RWPE2 (cell line): ENCODE measurements at regions not wholly inside any gene's neighbourhood (a gene's known extent, or its start where the extent isn't known, plus 50 kb on each side); places are given as distances from the start of the nearest gene placed in this dataset.

Experiments
- ATAC-seq: fragments of 200-7000 bp; cut with Tn5 transposase; 3 replicates; pipeline ENCODE4 v1.9.1; 2021; ENCODE audit warnings: low read depth
- DNase-seq: peaks from one replicate; pipeline ENCODE4 v3.0.0-alpha.2; 2020; ENCODE audit warnings: low spot score
- H3K27ac ChIP-seq: fragments of 450-650 bp; 2 replicates; pipeline ENCODE4 v1.5.1; 2017; ENCODE audit warnings: mild to moderate bottlenecking; ENCODE audit not compliant: poor library complexity, severe bottlenecking
- H3K27me3 ChIP-seq: fragments of 250-450 bp; sonication (Bioruptor Pico); 2 replicates; pipeline ENCODE4 v1.5.1; 2021; ENCODE audit warnings: mild to moderate bottlenecking, moderate library complexity; ENCODE audit not compliant: insufficient read depth, poor library complexity, severe bottlenecking
- H3K36me3 ChIP-seq: fragments of 250-450 bp; sonication (Bioruptor Pico); 2 replicates; pipeline ENCODE4 v1.5.1; 2020; ENCODE audit warnings: low read depth, mild to moderate bottlenecking, moderate library complexity
- H3K4me1 ChIP-seq: fragments of 250-450 bp; sonication (Bioruptor Pico); 2 replicates; pipeline ENCODE4 v1.5.1; 2021; ENCODE audit warnings: mild to moderate bottlenecking, moderate library complexity; ENCODE audit not compliant: insufficient read depth, poor library complexity, severe bottlenecking
- H3K4me3 ChIP-seq: fragments of 250-450 bp; sonication (Bioruptor Pico); 2 replicates; pipeline ENCODE4 v1.5.1; 2021; ENCODE audit warnings: mild to moderate bottlenecking, moderate library complexity; ENCODE audit not compliant: severe bottlenecking
- H3K9me3 ChIP-seq: fragments of 250-450 bp; sonication (Bioruptor Pico); 2 replicates; pipeline ENCODE4 v1.5.1; 2021; ENCODE audit warnings: mild to moderate bottlenecking, moderate library complexity; ENCODE audit not compliant: severe bottlenecking
- CTCF ChIP-seq: fragments of 450-650 bp; IDR thresholded peaks from one replicate; pipeline ENCODE4 v1.5.1; 2017; ENCODE audit warnings: mild to moderate bottlenecking, moderate library complexity; ENCODE audit not compliant: poor library complexity, severe bottlenecking

DNA sequence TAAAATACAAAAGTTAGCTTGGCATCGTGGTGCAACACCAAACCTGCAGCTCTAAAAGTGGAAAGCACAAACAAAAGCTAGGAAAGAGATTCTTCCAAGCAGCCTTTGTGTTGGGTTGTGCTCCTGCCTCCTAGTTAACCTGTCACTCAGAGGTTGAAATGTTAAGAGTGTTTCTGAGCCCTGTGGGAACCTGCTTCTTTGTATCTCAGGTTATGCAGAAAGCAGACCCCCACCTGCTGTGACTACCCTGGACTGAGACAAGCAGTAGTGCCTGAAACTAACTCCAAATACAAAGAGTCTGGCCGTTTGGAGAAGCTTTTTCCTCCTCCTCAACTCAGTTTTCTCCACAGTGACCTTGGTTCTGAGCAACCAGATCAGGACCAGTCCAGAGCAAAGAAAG lies 158.4 kb upstream of the CSNK1A1L start:
- no peak for DNase-seq
- Histone ChIP-seq H3K4me3 (no peak overlapping the region), H3K27me3 (no peaks in the 10 kb centered on the region), H3K4me1 (no peaks in the 10 kb centered on the region), H3K36me3 (no peaks in the 10 kb centered on the region), H3K27ac (no peak overlapping the region), H3K9me3 (peaks cover 2% of the 10 kb centered on the region)
- no peak for TF ChIP-seq CTCF
- no peak for ATAC-seq

- no peak for DNase-seq
- Histone ChIP-seq H3K27ac (no peak overlapping the region), H3K9me3 (peaks cover 2% of the 10 kb centered on the region), H3K4me1 (no peaks in the 10 kb centered on the region), H3K27me3 (no peaks in the 10 kb centered on the region), H3K36me3 (no peaks in the 10 kb centered on the region), H3K4me3 (no peak overlapping the region)
- no peak for TF ChIP-seq CTCF
- ATAC-seq, result no peak
Measured at GRCh38 chr13:37257706-37258105, 152.2 kb upstream of the CSNK1A1L start.

DNA sequence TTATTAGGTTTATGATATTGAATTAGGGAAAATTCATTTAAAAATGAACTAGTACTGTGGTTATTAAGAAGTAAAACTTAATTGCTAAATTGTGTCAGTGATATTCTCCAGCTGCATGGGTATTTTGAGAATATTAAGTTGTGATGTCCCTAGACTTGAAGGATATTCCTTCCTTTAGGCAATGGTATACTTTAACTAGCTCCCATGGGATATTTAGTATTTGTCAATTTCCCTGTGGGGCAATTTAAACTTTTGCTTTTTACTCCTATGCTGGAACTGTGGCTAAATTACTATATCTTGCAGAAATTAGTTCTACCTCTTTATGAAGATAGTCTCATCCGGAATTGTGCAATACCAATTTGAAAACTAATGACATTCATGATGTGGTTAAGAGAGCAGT lies 151.6 kb upstream of the CSNK1A1L start:
- ATAC-seq (no peak), DNase-seq (no peak)
- TF ChIP-seq CTCF, result no peak
- H3K9me3 ChIP-seq, result peaks cover 2% of the 10 kb centered on the region
- H3K4me3 ChIP-seq, result no peak overlapping the region
- no peaks in the 10 kb centered on the region for H3K36me3 ChIP-seq
- no peaks in the 10 kb centered on the region for H3K4me1 ChIP-seq
- no peaks in the 10 kb centered on the region for H3K27me3 ChIP-seq
- H3K27ac ChIP-seq, result no peak overlapping the region

GRCh38 chr13:37241786-37242185 lies 136.3 kb upstream of the CSNK1A1L start:
- Histone ChIP-seq H3K27me3 (no peaks in the 10 kb centered on the region), H3K36me3 (no peaks in the 10 kb centered on the region), H3K4me3 (no peak overlapping the region), H3K27ac (no peak overlapping the region), H3K4me1 (no peaks in the 10 kb centered on the region), H3K9me3 (no peaks in the 10 kb centered on the region)
- DNase-seq, result no peak
- TF ChIP-seq CTCF, result no peak
- no peak for ATAC-seq

DNA sequence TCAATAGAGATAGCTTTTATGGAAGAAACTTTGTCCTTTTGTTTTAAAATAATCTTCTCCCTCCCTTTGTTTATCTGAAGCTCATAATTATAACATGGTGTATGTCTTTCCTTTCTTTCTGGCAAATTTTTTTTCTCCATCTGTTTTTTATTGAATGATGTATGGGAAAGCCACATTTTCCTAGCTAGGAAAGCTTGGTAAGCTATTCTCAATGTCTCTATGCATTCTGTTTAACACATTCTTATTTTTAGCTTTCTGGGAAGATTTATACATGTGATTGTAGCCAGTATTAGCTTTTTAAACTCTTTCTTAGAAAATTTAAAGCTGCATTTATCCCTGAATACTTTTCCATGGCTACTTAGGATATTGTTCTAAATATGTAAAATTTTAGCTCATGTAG lies 124.9 kb upstream of the CSNK1A1L start:
- H3K27me3 ChIP-seq, result no peaks in the 10 kb centered on the region

More for the DNA sequence above, 124.9 kb upstream of the CSNK1A1L start:
- no peaks in the 10 kb centered on the region for H3K36me3 ChIP-seq
- no peak for DNase-seq
- no peak for TF ChIP-seq CTCF
- no peak overlapping the region for H3K4me3 ChIP-seq
- H3K9me3 ChIP-seq, result peaks cover 3% of the 10 kb centered on the region
- no peaks in the 10 kb centered on the region for H3K4me1 ChIP-seq
- no peak for ATAC-seq
- no peak overlapping the region for H3K27ac ChIP-seq
